CD4-positive, alpha-beta T cell treated with Interleukin-6 at 100 ng/mL for 8 hours (primary cell): ENCODE measurements at regions not wholly inside any gene's neighbourhood (a gene's known extent, or its start where the extent isn't known, plus 50 kb on each side); places are given as distances from the start of the nearest gene placed in this dataset.
"Not testable (repeated sequence)": the region's sequence is repeated elsewhere in the genome, so short reads cannot be mapped to it uniquely, and the experiment has no call there.

Experiments
- DNase-seq: peaks from one replicate; pipeline ENCODE4 v3.0.0-alpha.2; 2020; ENCODE audit warnings: mixed read lengths, low spot score

GRCh38 chr10:94088926-94089381, 95.2 kb downstream of the PLCE1 start:
- DNase-seq, result no peak

- DNase-seq, result no peak
These were observed 97.9 kb downstream of the PLCE1 start for GRCh38 chr10:94091649-94092048.

- no peak for DNase-seq
These were observed 99.1 kb downstream of the PLCE1 start for GRCh38 chr10:94092848-94093247.

GRCh38 chr10:94093286-94093905, 99.7 kb downstream of the PLCE1 start:
- DNase-seq, result no peak

- DNase-seq, result no peak
These were observed 100.8 kb downstream of the PLCE1 start for GRCh38 chr10:94094540-94094939.

- no peak for DNase-seq
These were observed 103.9 kb downstream of the PLCE1 start for GRCh38 chr10:94097656-94098055.

- DNase-seq, result no peak
These were observed 105.2 kb downstream of the PLCE1 start for GRCh38 chr10:94098896-94099295.

GRCh38 chr10:94101894-94102293, 108.2 kb downstream of the PLCE1 start:
- no peak for DNase-seq

GRCh38 chr10:94102436-94102835, 108.7 kb downstream of the PLCE1 start:
- DNase-seq, result no peak

- DNase-seq, result no peak
These were observed 109.5 kb downstream of the PLCE1 start for GRCh38 chr10:94103192-94103591.

GRCh38 chr10:94103801-94104221, 110.1 kb downstream of the PLCE1 start:
- DNase-seq, result no peak

GRCh38 chr10:94104316-94105000, 110.7 kb downstream of the PLCE1 start:
- no peak for DNase-seq

GRCh38 chr10:94105226-94105625, 111.5 kb downstream of the PLCE1 start:
- no peak for DNase-seq

- DNase-seq, result no peak
These were observed 113.5 kb downstream of the PLCE1 start for GRCh38 chr10:94107191-94107590.

GRCh38 chr10:94108200-94108599, 114.5 kb downstream of the PLCE1 start:
- DNase-seq, result no peak

GRCh38 chr10:94111367-94111766, 117.6 kb downstream of the PLCE1 start:
- no peak for DNase-seq

GRCh38 chr10:94112321-94112720, 118.6 kb downstream of the PLCE1 start:
- no peak for DNase-seq

- DNase-seq, result no peak
These were observed 122.0 kb downstream of the PLCE1 start for GRCh38 chr10:94115725-94116124.

- DNase-seq, result no peak
These were observed 123.1 kb downstream of the PLCE1 start for GRCh38 chr10:94116848-94117247.

GRCh38 chr10:94122211-94122610, 128.5 kb downstream of the PLCE1 start:
- no peak for DNase-seq

- no peak for DNase-seq
These were observed 129.7 kb downstream of the PLCE1 start for GRCh38 chr10:94123258-94123995.

- DNase-seq, result not testable (repeated sequence)
These were observed 130.4 kb downstream of the PLCE1 start for GRCh38 chr10:94124147-94124546.

- DNase-seq, result not testable (repeated sequence)
These were observed 131.5 kb downstream of the PLCE1 start for GRCh38 chr10:94125268-94125667.
